ENCODE measurements at regions not wholly inside any gene's neighbourhood (a gene's known extent, or its start where the extent isn't known, plus 50 kb on each side); places are given as distances from the start of the nearest gene placed in this dataset.

- TF ChIP-seq ZBTB49 (tag by site-specific recombination; IDR thresholded peaks at IDR 0.05; ENCODE audit: low read depth): no peak
- no peak for TF ChIP-seq ZNF580 (tag by site-specific recombination; IDR thresholded peaks at IDR 0.05)
Observed at GRCh38 chr11:107176148-107177105, 158.2 kb upstream of the GUCY1A2 start (continued).

GRCh38 chr11:107174856-107175255 lies 156.6 kb upstream of the GUCY1A2 start:
- TF ChIP-seq ZEB2 (tag by site-specific recombination; IDR thresholded peaks at IDR 0.05) (no peak), CTCF (tag by site-specific recombination; IDR thresholded peaks at IDR 0.05) (no peak), ZNF202 (tag by site-specific recombination; IDR thresholded peaks at IDR 0.05; ENCODE audit: borderline replicate concordance) (no peak), ZNF843 (tag by site-specific recombination; IDR thresholded peaks at IDR 0.05) (no peak), ZNF501 (tag by site-specific recombination; IDR thresholded peaks at IDR 0.05) (no peak), OSR2 (tag by site-specific recombination; IDR thresholded peaks at IDR 0.05) (no peak), ZNF785 (tag by site-specific recombination; IDR thresholded peaks at IDR 0.05) (no peak), MEIS1 (CRISPR knock-in tag; IDR thresholded peaks at IDR 0.05; ENCODE audit: borderline replicate concordance) (no peak)
- Histone ChIP-seq H3K36me3 (ENCODE audit: control insufficient read depth in 2 of 2, insufficient read depth in 1 of 2, low read length in 2 of 2) (no peaks in the 10 kb centered on the region), H3K9me3 (ENCODE audit: control insufficient read depth, insufficient read depth, low read depth, low read length) (no peaks in the 10 kb centered on the region), H3K4me1 (ENCODE audit: control insufficient read depth, insufficient read depth, low read length) (no peaks in the 10 kb centered on the region), H3K27ac (ENCODE audit: extremely low read depth, low read depth, low read length) (no peak overlapping the region), H3K4me3 (ENCODE audit: low read depth, low read length) (no peak overlapping the region)
- ChIA-PET CTCF (no interaction called here), POLR2A (no interaction called here)

- H3K9me3 ChIP-seq (ENCODE audit: control insufficient read depth, insufficient read depth, low read depth, low read length): no peaks in the 10 kb centered on the region
- POLR2A ChIA-PET: no interaction called here
- no peak overlapping the region for H3K4me3 ChIP-seq (ENCODE audit: low read depth, low read length)
- H3K27ac ChIP-seq (ENCODE audit: extremely low read depth, low read depth, low read length): no peak overlapping the region
- H3K4me1 ChIP-seq (ENCODE audit: control insufficient read depth, insufficient read depth, low read length): no peaks in the 10 kb centered on the region
- TF ChIP-seq ZBTB48 (tag by site-specific recombination; IDR thresholded peaks at IDR 0.05): no peak
- no peak for TF ChIP-seq ZNF26 (tag by site-specific recombination; IDR thresholded peaks at IDR 0.05)
- no peak for TF ChIP-seq ZNF175 (tag by site-specific recombination; IDR thresholded peaks at IDR 0.05)
- no peak for TF ChIP-seq WT1 (tag by site-specific recombination; IDR thresholded peaks at IDR 0.05)
- TF ChIP-seq ZNF423 (tag by site-specific recombination; IDR thresholded peaks at IDR 0.05): no peak
- TF ChIP-seq ZSCAN23 (tag by site-specific recombination; IDR thresholded peaks at IDR 0.05): no peak
- TF ChIP-seq OSR2 (tag by site-specific recombination; IDR thresholded peaks at IDR 0.05): no peak
- no peak for TF ChIP-seq KLF16 (tag by site-specific recombination; IDR thresholded peaks at IDR 0.05)
- no peak for TF ChIP-seq ZNF426 (tag by site-specific recombination; IDR thresholded peaks at IDR 0.05)
- TF ChIP-seq ZSCAN16 (tag by site-specific recombination; IDR thresholded peaks at IDR 0.05): no peak
- TF ChIP-seq REPIN1 (tag by site-specific recombination; IDR thresholded peaks at IDR 0.05; ENCODE audit: low read depth): no peak
- TF ChIP-seq ZNF114 (tag by site-specific recombination; IDR thresholded peaks at IDR 0.05): no peak
- no peak for TF ChIP-seq TCF7L2 (IDR thresholded peaks at IDR 0.05; ENCODE audit: borderline replicate concordance, low read depth, low read length)
- H3K36me3 ChIP-seq (ENCODE audit: control insufficient read depth in 2 of 2, insufficient read depth in 1 of 2, low read length in 2 of 2): no peaks in the 10 kb centered on the region
- CTCF ChIA-PET: no interaction called here
Observed at GRCh38 chr11:107172996-107173395, 154.7 kb upstream of the GUCY1A2 start.

Data from HEK293 (cell line).